Endothelial cell of umbilical vein (primary cell): ENCODE measurements at regions not wholly inside any gene's neighbourhood (a gene's known extent, or its start where the extent isn't known, plus 50 kb on each side); places are given as distances from the start of the nearest gene placed in this dataset.

Experiments
- BruUV-seq: library from RNA; stranded (reverse); fragments of 400-500 nt; replicated peaks from 2 replicates; lab custom pipeline; 2021; lab: Mats Ljungman, UMichigan
- CTCF ChIA-PET: fragments of 300-600, 350-600 bp; sonication (Branson Sonifier 250); formaldehyde crosslinking; loops from one replicate; lab custom pipeline; 2021; ENCODE audit warnings: antibody characterized with exemption, inconsistent platforms; lab: Charles Lee
- POLR2A ChIA-PET: fragments of 300-600, 350-600 bp; sonication (Branson Sonifier 250); formaldehyde crosslinking; loops from one replicate; lab custom pipeline; 2021; ENCODE audit warnings: antibody characterized with exemption, inconsistent platforms; lab: Charles Lee
- DNase-seq: peaks from one replicate; pipeline ENCODE4 v3.0.0-alpha.2; 2011; ENCODE audit warnings: low read depth, low spot score
- FAIRE-seq: peaks from 2 replicates; lab custom pipeline; 2011; peaks lifted over from hg19 to GRCh38; lab: Jason Lieb, UNC
- H2AFZ ChIP-seq: 2 replicates; pipeline ENCODE4 v1.6.0; 2012; ENCODE audit warnings: low read depth, low read length, control low read depth, inconsistent platforms
- H3K27ac ChIP-seq: 2 replicates; pipeline ENCODE4 v1.5.1; 2011; ENCODE audit warnings: low read depth, mild to moderate bottlenecking, control low read depth, low read length, moderate library complexity; ENCODE audit not compliant: insufficient read depth
- H3K27me3 ChIP-seq, 2 experiments: 2 replicates each; pipeline versions ENCODE4 v1.6.0 to v1.6.1; 2011; ENCODE audit warnings: low read length in 2 of 2, mixed read lengths in 1 of 2; ENCODE audit not compliant: control insufficient read depth in 2 of 2, insufficient read depth in 2 of 2
- H3K36me3 ChIP-seq, 2 experiments: 2 replicates in 1 of 2; 3 replicates in 1 of 2; pipeline ENCODE4 v1.5.1; 2011; ENCODE audit warnings: low read length in 2 of 2, mild to moderate bottlenecking in 1 of 2, moderate library complexity in 1 of 2; ENCODE audit not compliant: control insufficient read depth in 2 of 2, insufficient read depth in 2 of 2; ENCODE audit errors: extremely low read depth in 1 of 2
- H3K4me1 ChIP-seq: 3 replicates; pipeline ENCODE4 v1.5.1; 2011; ENCODE audit warnings: mild to moderate bottlenecking, low read length; ENCODE audit not compliant: control insufficient read depth, insufficient read depth; ENCODE audit errors: extremely low read depth
- H3K4me2 ChIP-seq: 2 replicates; pipeline ENCODE4 v1.6.1; 2011; ENCODE audit warnings: low read length, control low read depth, mixed read lengths; ENCODE audit not compliant: insufficient read depth
- H3K4me3 ChIP-seq, 3 experiments: fragments of 200-600 bp in 1 of 3; sonication (generic), shearing (Covaris generic) in 1 of 3; replicated peaks in 1 of 3; 2 replicates each; pipeline ENCODE4 v1.5.1; 2011 to 2016; ENCODE audit warnings: control low read depth in 3 of 3, low read length in 3 of 3, mild to moderate bottlenecking in 2 of 3, inconsistent platforms in 1 of 3, low read depth in 1 of 3, moderate library complexity in 1 of 3; ENCODE audit not compliant: insufficient read depth in 1 of 3
- H3K79me2 ChIP-seq: 2 replicates; pipeline ENCODE4 v1.6.0; 2012; ENCODE audit warnings: low read length, inconsistent platforms; ENCODE audit not compliant: control insufficient read depth, insufficient read depth
- H3K9ac ChIP-seq: replicated peaks from 2 replicates; pipeline ENCODE3; 2011; ENCODE audit warnings: low read length, control low read depth; ENCODE audit not compliant: insufficient read depth; ENCODE audit errors: extremely low read depth
- H3K9me1 ChIP-seq: replicated peaks from 3 replicates; pipeline ENCODE4 v1.6.0; 2011; ENCODE audit warnings: mild to moderate bottlenecking, low read length; ENCODE audit not compliant: control insufficient read depth, insufficient read depth; ENCODE audit errors: extremely low read depth
- H3K9me3 ChIP-seq: replicated peaks from 2 replicates; pipeline ENCODE4 v1.5.1; 2012; ENCODE audit warnings: low read length, inconsistent platforms; ENCODE audit not compliant: control insufficient read depth, insufficient read depth
- H4K20me1 ChIP-seq: replicated peaks from 2 replicates; pipeline ENCODE3; 2011; ENCODE audit warnings: mild to moderate bottlenecking, low read length; ENCODE audit not compliant: control insufficient read depth, insufficient read depth; ENCODE audit errors: extremely low read depth
- EZH2 ChIP-seq: IDR thresholded peaks from 2 replicates; pipeline ENCODE4 v1.6.1; 2012; ENCODE audit warnings: borderline replicate concordance, low read depth, mild to moderate bottlenecking, moderate library complexity, low read length, inconsistent platforms; ENCODE audit not compliant: severe bottlenecking
- FOS ChIP-seq: IDR thresholded peaks from 2 replicates; pipeline ENCODE4 v1.6.1; 2011; ENCODE audit warnings: mild to moderate bottlenecking, low read length, moderate library complexity, borderline replicate concordance; ENCODE audit not compliant: insufficient read depth
- GATA2 ChIP-seq: IDR thresholded peaks from 2 replicates; pipeline ENCODE4 v1.7.0; 2011; ENCODE audit warnings: low read depth, mild to moderate bottlenecking, moderate library complexity, mixed read lengths, low read length; ENCODE audit not compliant: insufficient read length, insufficient read depth
- JUN ChIP-seq: IDR thresholded peaks from 2 replicates; pipeline ENCODE4 v1.6.1; 2011; ENCODE audit warnings: borderline replicate concordance, low read depth; ENCODE audit not compliant: insufficient read length, insufficient read depth
- MYC ChIP-seq: IDR thresholded peaks from one replicate; pipeline ENCODE4 v1.6.1; 2011; ENCODE audit warnings: mild to moderate bottlenecking, low read depth, low read length
- POLR2A ChIP-seq: IDR thresholded peaks from 2 replicates; pipeline ENCODE4 v1.6.1; 2012; ENCODE audit warnings: low read depth, mild to moderate bottlenecking, control low read depth, low read length
- POLR2AphosphoS5 ChIP-seq: IDR thresholded peaks from 2 replicates; pipeline ENCODE4 v1.6.1; 2012; ENCODE audit warnings: low read depth, mild to moderate bottlenecking, control low read depth, low read length, moderate library complexity; ENCODE audit not compliant: insufficient read depth
- dilution Hi-C: fragments of 300-500 bp; cut with MboI; formaldehyde crosslinking; loops from one replicate; pipeline ENCODE4 v1.15.0; 2019; ENCODE audit warnings: low sequenced_read_pairs; ENCODE audit not compliant: extremely low pct_ligation_motif_present
- intact Hi-C: fragments of 100-400 bp; cut with micrococcal nuclease; formaldehyde crosslinking; loops from one replicate; pipeline ENCODE4 v1.10.0; 2022
- TF ChIP-seq, protein P1 (sequence below): IDR thresholded peaks from 2 replicates; pipeline ENCODE4 v1.6.1; 2011; ENCODE audit not compliant: insufficient read depth, insufficient read length
- TF ChIP-seq, protein P2 (sequence below), 2 donors: IDR thresholded peaks; 1 replicate in 1 of 2; 2 replicates in 1 of 2; pipeline ENCODE4 v1.5.1; 2011; ENCODE audit warnings: low read length in 2 of 2, mild to moderate bottlenecking in 2 of 2, moderate library complexity in 2 of 2, control low read depth in 1 of 2, inconsistent platforms in 1 of 2, low read depth in 1 of 2; ENCODE audit not compliant: insufficient read depth in 1 of 2; ENCODE audit errors: extremely low read depth in 1 of 2

- TF ChIP-seq, protein P1, sequence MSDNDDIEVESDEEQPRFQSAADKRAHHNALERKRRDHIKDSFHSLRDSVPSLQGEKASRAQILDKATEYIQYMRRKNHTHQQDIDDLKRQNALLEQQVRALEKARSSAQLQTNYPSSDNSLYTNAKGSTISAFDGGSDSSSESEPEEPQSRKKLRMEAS = no peak
- TF ChIP-seq POLR2A = no peak
- TF ChIP-seq GATA2 = no peak
- no peak for TF ChIP-seq POLR2AphosphoS5
- TF ChIP-seq EZH2 = no peak
- TF ChIP-seq JUN = no peak
- TF ChIP-seq MYC = no peak
- no peak for TF ChIP-seq FOS
- TF ChIP-seq, protein P2, sequence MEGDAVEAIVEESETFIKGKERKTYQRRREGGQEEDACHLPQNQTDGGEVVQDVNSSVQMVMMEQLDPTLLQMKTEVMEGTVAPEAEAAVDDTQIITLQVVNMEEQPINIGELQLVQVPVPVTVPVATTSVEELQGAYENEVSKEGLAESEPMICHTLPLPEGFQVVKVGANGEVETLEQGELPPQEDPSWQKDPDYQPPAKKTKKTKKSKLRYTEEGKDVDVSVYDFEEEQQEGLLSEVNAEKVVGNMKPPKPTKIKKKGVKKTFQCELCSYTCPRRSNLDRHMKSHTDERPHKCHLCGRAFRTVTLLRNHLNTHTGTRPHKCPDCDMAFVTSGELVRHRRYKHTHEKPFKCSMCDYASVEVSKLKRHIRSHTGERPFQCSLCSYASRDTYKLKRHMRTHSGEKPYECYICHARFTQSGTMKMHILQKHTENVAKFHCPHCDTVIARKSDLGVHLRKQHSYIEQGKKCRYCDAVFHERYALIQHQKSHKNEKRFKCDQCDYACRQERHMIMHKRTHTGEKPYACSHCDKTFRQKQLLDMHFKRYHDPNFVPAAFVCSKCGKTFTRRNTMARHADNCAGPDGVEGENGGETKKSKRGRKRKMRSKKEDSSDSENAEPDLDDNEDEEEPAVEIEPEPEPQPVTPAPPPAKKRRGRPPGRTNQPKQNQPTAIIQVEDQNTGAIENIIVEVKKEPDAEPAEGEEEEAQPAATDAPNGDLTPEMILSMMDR (IDR thresholded peaks at IDR 0.05; ENCODE audit: extremely low read depth in 1 of 2, insufficient read depth in 1 of 2, low read depth in 1 of 2, low read length in 2 of 2) = no peak
- Histone ChIP-seq H3K4me2 (no peak overlapping the region), H2AFZ (no peak overlapping the region), H3K36me3 (no peaks in the 10 kb centered on the region), H3K4me1 (no peaks in the 10 kb centered on the region), H3K9me1 (no peaks in the 10 kb centered on the region), H3K9ac (no peak overlapping the region), H3K9me3 (no peaks in the 10 kb centered on the region), H3K27ac (no peak overlapping the region), H3K27me3 (no peaks in the 10 kb centered on the region), H3K4me3 (no peak overlapping the region), H4K20me1 (no peaks in the 10 kb centered on the region), H3K79me2 (no peaks in the 10 kb centered on the region)
- dilution Hi-C loops = no loop called here
- no TSS peak for BruUV-seq
- DNase-seq (no peak), FAIRE-seq (no peak)
- ChIA-PET POLR2A (no interaction called here), CTCF (no interaction called here)
- intact Hi-C loops = no loop called here
These were observed 577.1 kb downstream of the DOK5 start for GRCh38 chr20:55052459-55052858.
